NCI-H748 (cell line): ENCODE measurements at regions not wholly inside any gene's neighbourhood (a gene's known extent, or its start where the extent isn't known, plus 50 kb on each side); places are given as distances from the start of the nearest gene placed in this dataset.

Source experiments
- DNase-seq: peaks from one replicate; lab custom pipeline; 2025; ENCODE audit not compliant: unreplicated experiment; lab: John Stamatoyannopoulos, UW

DNA sequence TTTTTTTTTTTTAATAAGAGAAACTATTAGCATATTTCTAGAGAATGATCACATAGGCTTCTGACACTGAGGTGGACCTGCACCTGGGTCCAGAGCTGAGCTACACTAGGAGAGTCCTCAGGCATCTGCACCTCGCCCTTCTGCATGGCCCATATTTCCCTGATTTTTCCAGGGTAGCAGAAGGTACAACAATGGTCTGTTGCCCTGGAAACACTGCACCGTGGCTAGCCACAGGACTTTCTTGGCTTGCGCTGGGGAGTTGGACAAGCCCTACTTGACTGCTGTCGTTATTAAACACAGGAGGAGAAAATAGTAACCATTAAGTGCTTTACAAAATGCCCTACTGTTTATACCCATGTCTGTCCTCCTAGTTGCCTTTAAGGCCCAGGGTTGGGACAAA lies 615.7 kb upstream of the MEF2C start:
- peak; percentile 35 for DNase-seq

DNA sequence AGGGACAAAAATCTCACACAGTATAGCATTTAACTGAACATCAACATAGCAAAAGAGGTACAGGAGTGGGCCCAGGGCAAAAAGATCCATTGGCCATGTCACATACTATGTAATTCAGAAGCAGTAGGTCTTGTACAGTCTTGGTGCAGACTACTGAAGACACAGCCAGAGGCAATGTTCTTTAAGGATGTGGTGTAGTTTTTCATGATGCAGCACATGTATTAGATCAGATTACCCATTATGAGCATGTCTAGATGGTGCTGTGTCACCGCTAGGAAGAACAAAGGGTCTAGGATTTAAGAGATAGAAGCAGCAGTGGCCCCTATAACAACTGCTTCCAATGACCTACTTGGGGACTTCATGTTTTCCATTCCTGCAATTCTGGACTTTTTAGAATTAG lies 610.4 kb upstream of the MEF2C start:
- DNase-seq: no peak

DNA sequence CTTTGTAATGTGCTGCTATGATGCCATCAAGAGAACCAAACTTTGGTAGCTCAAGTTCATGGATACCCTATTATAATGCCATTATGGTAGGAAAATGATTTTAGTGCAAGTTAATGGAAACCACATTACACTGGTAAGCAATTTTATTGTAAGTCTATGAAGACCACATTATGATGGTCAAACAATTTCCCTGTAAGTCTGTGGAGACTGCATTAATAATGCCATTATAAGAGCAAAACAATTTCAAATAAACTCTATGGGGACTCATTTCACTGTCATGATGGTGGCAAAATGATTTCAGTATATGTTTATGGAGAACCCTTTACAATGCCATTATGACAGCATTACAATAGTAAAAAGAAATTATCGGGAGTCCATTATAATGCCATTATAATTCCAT lies 602.0 kb upstream of the MEF2C start:
- DNase-seq: no peak

DNA sequence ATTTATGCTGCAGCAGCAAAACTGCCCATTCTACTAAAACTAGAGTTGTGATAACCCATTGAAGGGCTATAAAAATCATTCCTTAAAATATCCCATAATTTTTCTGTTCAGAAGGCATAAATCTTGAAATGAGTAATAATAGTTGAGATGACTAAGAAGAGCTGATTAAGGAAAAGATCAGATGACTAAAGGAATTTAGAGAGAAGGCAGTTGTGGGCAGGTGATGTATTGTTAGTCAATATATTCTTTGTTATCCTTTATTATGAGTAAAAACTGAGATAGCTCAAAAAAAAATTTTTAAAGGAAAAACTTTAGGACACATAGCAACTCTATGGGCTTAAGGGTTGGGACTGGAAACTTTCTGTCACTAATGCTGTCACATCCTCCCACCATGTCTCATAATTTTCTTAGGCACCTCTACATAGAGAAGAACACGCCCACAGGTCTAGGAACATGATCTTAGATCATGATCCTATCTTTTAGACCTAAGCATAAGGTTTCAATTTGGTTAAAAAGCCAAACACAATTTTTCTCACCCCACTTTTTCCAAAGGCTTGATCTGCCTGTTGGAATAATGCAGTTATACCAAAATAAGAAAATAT lies 597.5 kb upstream of the MEF2C start:
- no peak for DNase-seq

DNA sequence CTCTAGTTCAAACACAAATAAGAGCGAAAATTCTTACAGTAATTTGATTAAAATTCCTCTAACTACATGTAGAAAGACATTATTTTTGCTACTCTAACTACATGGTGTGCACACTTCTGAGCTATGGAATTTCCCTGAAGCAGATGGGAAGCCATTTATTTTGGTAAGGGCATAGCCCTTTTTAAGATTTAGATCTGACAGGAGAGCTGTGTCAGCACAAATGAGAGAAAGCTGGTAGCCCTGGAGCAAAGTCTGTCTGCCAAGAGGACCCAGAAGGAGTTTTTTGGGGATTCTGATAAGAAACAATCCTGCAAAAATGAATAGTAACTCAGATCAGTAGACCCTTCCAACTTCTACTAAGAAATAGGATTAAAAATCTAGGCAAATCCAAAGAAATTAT lies 595.9 kb upstream of the MEF2C start:
- no peak for DNase-seq

DNA sequence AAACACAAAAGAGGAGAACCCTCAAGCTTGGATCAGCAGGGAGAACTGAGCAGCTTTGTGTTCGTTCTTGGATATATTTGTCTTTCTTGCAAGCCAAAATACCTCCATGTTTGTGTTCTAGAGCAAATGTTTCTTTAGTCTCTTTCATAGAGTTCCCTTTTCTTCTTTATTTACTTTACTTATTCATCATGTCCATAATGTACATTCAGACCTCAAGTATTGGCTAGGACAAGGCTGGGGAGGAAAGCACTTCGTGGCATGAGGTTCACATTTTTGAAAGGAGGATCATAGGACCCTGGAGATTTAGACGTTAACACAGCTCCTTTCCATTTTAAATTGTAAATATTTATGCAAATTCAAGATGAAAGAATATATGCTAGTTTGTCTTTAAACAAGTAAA lies 590.2 kb upstream of the MEF2C start:
- no peak for DNase-seq

DNA sequence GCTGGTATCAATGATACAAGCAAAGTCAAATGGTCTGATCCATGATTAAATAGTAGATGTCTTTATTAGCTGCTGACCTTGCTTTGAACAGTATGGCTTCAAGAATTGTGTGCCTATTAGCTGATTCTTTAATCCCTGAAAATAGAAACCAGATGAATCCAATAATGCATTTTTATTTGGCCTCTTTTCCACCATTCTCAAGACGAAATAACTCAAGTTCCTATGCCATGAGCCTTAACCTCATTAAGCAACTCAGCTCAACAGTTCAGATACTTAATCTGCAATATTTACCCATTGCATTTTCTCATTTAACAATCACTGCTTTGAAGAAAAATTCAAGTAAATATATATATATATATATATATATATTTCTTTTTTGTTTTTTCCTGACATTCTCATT lies 588.6 kb upstream of the MEF2C start:
- DNase-seq: no peak

DNA sequence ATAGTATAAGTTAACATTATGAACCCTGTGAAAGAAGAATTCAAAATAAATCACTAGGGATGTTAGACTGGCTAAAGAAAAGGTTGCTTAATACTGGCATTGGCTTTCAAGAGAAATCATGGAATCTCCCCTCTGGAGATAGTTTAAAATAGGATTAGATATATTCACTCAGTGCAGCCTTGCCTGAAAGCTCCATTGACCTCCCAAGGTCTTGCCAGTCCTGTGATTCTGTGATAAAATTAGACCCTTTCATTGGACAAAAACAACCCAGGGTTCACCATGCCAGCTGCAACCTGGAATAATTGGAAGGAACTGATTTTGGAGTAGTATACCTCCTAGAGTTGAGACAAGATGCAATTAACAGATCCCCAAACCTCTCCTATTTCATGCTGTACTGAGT lies 588.1 kb upstream of the MEF2C start:
- DNase-seq: no peak

DNA sequence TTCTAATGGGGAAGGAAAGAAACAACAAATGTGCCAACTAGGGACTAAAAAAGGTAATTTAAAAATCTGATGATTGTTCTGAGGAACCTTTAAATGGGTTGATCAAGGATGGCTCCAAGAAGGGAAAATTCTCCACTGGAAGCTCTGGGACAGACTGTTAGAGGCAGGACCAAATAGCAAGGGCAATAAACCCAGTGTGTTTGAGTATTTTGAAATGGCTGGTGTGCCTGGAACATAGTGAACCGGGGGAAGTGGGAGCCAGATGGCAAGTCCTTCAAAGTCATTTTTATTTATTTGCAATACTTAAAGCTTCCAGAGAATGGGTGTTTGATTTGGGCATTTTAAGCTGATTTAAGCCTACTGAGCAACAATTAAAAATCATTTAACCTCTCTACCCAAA lies 587.7 kb upstream of the MEF2C start:
- DNase-seq: no peak

DNA sequence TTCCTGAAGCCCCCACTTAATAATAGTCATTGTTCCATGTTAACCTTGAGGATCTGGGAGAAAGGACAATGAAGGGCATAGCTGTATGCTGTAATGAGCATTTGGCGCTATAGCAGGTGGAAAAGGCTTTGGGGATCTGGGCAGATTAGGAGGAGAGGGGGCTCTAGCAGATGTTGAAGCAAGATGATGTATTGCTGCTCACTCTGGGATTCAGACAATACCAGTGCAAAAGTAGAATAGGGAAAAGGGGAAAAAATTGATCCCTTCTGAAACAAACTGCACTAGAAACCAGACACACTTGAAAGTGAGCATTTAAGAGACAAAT lies 575.3 kb upstream of the MEF2C start:
- no peak for DNase-seq

DNA sequence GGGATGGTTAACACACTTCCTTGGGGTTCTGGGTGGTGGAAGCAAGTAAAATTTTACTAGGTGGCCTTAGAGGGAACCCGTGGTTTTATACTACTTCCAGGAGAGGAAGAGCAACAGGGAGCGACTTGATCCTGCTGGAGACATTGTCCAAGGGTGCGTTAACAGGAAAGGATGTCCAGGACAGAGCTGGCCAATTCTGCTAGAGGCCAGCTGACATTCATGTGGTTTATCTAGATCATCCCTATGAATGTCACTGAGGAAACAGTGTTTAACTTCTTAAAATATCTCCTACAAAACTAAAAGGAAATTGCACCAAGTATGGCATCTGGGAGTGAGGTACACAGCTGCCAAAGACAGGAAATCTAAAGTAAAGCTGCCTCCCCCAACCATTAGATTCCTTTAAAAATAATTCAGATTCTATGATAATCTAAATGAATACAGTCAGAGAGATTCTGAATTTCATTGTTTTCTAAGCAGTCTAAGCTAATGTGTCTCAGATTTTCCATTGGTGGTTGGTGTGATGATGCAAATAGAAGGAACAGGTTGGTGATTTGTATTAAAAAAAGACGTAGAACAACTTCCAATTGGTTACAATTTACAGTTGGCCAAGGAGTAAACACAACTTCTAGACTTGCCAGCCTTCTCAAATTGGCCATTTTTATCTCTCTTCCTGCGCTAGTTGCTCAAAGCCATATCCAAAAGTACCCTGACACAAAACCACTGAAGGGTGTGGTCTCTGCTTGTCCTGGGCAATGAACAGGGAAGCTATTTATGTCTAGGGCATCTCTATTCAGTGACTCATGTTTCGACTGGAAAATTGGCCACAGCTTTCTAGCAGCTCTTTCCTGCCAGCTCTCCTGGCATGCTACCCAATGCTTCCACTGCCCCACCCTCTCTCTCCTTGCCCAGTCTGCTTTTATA lies 574.7 kb upstream of the MEF2C start:
- peak; percentile 66 for DNase-seq

DNA sequence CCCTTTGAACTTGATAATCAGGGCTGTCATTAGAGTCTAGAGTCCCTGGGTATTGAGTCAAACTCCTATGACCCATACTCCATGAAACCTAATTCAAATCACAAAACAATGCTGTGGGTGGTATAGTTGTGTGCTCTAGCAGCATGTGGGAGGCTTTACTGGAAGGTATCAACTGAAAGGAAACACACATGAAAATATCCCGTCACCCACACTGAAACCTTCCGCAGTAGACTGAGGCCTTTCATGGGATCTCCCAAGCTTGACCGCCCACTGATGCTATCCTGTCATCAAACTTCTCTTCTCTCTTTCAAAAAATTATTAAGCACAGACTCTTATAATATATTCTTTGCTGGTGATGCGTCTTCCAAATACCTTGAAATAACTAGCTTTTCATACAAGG lies 569.1 kb upstream of the MEF2C start:
- DNase-seq: peak; percentile 11

DNA sequence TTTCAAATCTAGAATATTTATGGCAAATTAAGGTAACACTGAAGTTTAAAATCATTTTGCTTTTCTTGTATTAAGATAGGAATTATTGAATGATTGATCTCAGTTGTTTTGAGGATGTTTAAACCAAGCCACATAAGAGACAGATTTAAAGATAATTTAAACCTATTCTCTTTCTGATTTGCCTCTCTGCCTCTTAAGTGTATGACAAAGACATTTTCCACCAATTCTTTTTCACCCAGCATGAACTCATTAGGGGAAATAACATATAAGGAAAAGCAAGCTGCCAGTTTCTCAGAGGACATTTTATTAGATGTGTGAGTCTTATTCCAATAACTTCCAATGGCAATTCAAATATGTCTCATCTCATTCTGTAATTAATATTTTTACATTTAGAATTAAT lies 568.3 kb upstream of the MEF2C start:
- no peak for DNase-seq

DNA sequence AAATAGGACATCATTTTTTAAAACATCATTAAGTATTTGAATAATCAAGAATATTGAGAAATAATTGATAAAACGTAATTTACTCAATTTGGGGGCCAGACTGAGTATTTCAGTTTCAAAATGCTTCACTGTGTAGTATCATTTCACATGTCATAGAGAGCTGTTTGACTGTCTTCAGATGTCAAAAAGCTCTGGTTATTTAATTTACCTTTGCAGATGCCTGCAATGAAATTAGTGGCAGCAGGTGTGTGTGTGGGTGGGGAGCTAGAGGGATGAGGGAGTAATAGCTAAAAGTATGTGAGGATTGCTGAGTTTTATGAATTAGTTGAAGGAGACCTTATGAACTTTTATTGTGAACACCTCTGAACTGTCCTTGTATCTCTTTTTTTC lies 567.2 kb upstream of the MEF2C start:
- DNase-seq: peak; percentile 4

DNA sequence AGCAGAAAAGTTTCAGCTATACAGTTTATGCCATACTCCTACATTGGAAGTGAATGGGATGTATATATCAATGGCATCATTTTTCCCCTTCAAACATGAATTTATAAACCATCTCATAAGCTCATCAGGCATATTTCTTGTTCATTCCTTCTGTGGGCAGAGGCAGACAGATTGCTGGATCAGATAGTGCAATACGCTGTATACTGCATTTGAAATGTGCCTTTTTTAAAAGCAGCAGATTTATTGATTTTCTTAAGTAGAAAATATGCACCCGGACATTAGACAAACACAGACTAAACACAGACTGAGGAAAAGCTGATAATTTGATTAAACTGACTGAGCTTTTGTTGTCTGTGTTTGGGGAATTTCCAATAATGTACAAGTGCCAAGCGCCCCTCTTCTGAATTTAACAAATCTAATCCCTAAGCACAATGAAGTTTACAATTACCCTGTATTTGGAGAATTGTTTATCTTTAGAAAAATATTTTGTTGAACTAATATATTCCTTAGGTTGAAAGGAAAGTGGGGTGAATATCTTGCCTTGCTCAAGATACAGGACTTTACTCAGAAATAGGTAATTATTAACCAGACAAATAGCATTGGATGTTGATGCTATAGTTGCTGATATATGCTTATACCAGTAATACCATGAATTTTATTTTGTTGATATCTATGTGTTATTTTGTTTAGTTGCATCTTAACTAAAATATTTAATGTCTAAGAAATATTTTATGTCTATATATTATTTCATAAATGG lies 566.6 kb upstream of the MEF2C start:
- no peak for DNase-seq

DNA sequence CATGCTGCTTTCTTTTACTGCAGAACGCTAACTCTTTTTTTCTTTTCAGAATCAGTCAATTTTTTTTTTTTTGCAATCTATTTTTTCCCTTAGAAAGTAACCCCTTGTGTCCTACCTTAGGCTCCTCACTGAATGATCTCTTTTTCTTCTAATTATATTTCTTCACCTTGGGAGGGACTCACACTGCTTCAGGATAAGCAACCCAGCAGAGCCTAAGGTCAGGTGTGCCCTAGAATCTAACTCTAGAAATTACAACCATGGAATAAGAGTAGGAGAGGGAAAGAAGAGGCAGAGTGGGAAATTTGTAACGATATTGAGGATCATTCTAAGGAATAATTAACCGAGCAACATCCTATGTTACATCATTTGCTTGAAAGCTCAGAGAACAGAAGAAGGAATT lies 564.0 kb upstream of the MEF2C start:
- no peak for DNase-seq

DNA sequence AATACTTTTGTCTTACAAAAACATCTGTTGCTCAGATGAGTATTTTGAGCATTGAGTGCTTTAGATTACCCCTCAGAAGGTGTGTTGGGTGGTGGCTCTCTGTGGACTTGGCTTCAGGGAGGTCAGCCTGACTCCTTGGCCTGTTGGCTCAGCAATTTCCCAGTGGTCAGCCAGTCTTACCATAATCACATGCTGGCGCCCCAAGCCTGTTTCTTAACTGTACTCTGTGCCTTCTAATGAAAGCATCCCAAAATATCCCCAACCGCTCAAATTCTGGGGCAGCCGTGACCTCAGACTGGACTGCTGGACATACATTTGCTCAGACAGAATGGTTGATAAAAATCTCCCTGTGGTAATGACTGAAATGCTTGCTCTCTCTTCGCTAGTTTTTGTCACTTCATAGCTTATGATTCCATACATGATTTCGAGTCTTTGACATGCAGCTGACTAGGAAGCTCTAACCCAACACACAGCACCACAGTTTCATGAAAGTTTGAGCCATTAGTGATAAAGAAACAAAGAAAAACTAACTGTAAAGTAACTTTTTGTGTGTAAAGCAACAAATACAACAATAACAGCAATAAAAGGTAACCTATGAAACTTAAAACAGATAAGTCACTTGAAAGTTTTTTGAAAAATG lies 562.2 kb upstream of the MEF2C start:
- no peak for DNase-seq

DNA sequence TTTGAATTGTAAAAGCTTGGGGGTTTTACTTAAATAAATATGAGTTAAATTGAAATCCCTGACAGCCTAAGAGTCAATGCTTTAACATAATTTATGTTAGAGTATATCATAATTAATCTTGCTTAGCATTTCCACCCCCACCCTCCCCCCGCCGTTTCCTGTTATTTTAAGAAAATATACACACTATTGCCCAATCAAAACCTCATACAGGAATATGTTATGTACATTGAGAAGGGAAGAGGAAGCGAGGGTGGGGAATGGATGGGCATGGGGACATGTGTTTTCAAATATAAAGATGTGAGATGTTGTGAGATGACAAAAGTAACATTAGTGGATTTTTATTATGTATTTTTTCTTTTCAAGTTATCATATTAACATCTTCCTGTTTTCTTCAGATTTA lies 561.1 kb upstream of the MEF2C start:
- DNase-seq: no peak

DNA sequence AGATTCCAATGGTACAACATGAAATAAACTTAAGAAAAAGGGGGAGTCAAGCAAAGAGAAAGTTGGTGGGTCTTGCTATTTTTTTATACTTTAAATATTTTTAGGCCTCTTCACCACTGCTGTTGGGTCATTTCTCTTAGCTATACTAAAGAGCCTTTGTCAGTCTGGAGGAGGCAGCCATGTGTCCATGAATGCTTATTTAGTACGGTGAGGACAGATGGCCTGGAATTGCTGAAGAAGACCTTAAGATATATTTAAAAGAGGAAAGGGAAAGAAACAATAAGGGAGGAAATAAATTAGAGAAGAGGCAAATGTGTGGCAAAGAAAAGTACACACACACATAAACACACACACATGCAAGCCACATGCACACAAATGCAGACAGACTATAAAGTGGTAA lies 560.5 kb upstream of the MEF2C start:
- DNase-seq: no peak

DNA sequence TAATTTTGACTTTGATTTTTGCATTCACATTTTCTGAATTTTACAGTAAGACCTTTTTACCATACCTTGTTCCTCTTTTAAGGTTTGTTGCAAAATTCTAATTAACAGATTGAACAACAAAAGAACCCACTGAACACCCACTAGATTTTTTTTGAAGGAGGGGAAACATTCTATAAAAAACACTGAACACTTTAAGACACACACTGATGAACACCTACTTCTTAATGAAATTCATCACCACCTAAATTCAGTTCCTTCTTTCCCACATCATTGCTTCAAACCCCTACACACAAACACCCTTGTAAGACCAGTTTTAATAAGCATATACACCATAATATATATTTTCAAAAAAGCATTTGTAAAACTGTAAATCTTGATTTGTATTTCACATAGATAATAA lies 559.0 kb upstream of the MEF2C start:
- no peak for DNase-seq

DNA sequence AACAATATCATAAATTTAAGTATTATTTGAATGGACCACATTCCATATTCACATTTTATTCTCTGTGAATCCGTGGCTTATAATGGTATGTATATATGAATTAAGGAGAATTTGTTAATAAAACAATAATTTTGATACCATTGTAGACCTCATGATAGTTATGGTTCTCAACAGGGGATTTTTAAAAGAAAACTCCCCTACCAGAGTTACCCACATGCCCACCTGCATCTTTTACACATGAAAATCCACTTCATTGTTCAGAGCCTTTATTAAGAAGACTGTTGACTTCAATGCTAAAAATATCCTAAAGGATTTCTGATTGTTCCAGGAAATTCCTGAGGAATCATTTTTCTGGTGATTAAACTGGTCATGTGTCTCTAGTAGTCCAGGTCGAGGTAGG lies 557.7 kb upstream of the MEF2C start:
- no peak for DNase-seq
